H1 (cell line): ENCODE measurements at regions not wholly inside any gene's neighbourhood (a gene's known extent, or its start where the extent isn't known, plus 50 kb on each side); places are given as distances from the start of the nearest gene placed in this dataset.

Experiments
- CTCF ChIP-seq, 3 experiments: IDR thresholded peaks; 1 replicate in 2 of 3; 2 replicates in 1 of 3; pipeline versions ENCODE4 v1.5.1 to v1.6.1; 2011; ENCODE audit warnings: low read length in 3 of 3, mild to moderate bottlenecking in 3 of 3, inconsistent platforms in 2 of 3, low read depth in 1 of 3, moderate library complexity in 1 of 3; ENCODE audit not compliant: insufficient read depth in 1 of 3; ENCODE audit errors: control extremely low read depth in 1 of 3
- POU5F1 ChIP-seq: IDR thresholded peaks from 2 replicates; pipeline ENCODE4 v1.6.1; 2011; ENCODE audit warnings: low read depth, mild to moderate bottlenecking, low read length, moderate library complexity
- TAF7 ChIP-seq: optimal IDR thresholded peaks from 2 replicates; pipeline ENCODE3; 2011; ENCODE audit warnings: low read depth, mild to moderate bottlenecking, inconsistent platforms, low read length, moderate library complexity, borderline replicate concordance

GRCh38 chr4:89434364-89434988, 126.9 kb upstream of the GPRIN3 start (continued):
- TF ChIP-seq CTCF (IDR thresholded peaks at IDR 0.05; ENCODE audit: control extremely low read depth in 1 of 3, insufficient read depth in 1 of 3, low read depth in 1 of 3, low read length in 3 of 3) (peak in 2 of 3 experiments; percentile 72 to 76; a peak in 3 of 4 replicates), TAF7 (no peak), POU5F1 (no peak)
